GM21447 (cell line): ENCODE measurements at regions not wholly inside any gene's neighbourhood (a gene's known extent, or its start where the extent isn't known, plus 50 kb on each side); places are given as distances from the start of the nearest gene placed in this dataset.
A peak's percentile ranks its signal among the peaks of the same experiment; 100 is the strongest.
"Not testable (repeated sequence)": the region's sequence is repeated elsewhere in the genome, so short reads cannot be mapped to it uniquely, and the experiment has no call there.

Experiments
- ATAC-seq: cut with Tn5 transposase; IDR thresholded peaks from one replicate; pipeline ENCODE4 v1.9.1; 2021; ENCODE audit not compliant: unreplicated experiment

GRCh38 chr14:106658066-106658860 lies 1131.9 kb downstream of the TMEM121 start:
- ATAC-seq: not testable (repeated sequence)

- not testable (repeated sequence) for ATAC-seq
Measured at GRCh38 chr14:106661561-106661960, 1135.2 kb downstream of the TMEM121 start.

GRCh38 chr14:106662936-106663550 lies 1136.7 kb downstream of the TMEM121 start:
- ATAC-seq: no peak

- ATAC-seq: not testable (repeated sequence)
Measured at GRCh38 chr14:106663805-106664410, 1137.5 kb downstream of the TMEM121 start.

GRCh38 chr14:106665814-106666213 lies 1139.4 kb downstream of the TMEM121 start:
- no peak for ATAC-seq

GRCh38 chr14:106666341-106666740 lies 1140.0 kb downstream of the TMEM121 start:
- no peak for ATAC-seq

GRCh38 chr14:106670011-106670410 lies 1143.6 kb downstream of the TMEM121 start:
- ATAC-seq: no peak

- not testable (repeated sequence) for ATAC-seq
Measured at GRCh38 chr14:106674093-106674492, 1147.7 kb downstream of the TMEM121 start.

GRCh38 chr14:106674509-106675125 lies 1148.2 kb downstream of the TMEM121 start:
- ATAC-seq: not testable (repeated sequence)

- ATAC-seq: not testable (repeated sequence)
Measured at GRCh38 chr14:106675716-106676115, 1149.3 kb downstream of the TMEM121 start.

GRCh38 chr14:106679776-106680175 lies 1153.4 kb downstream of the TMEM121 start:
- no peak for ATAC-seq

- ATAC-seq: no peak
Measured at GRCh38 chr14:106681161-106681560, 1154.8 kb downstream of the TMEM121 start.

GRCh38 chr14:106681568-106681967 lies 1155.2 kb downstream of the TMEM121 start:
- ATAC-seq: no peak

- ATAC-seq: no peak
Measured at GRCh38 chr14:106683631-106684030, 1157.2 kb downstream of the TMEM121 start.

GRCh38 chr14:106686533-106686932 lies 1160.2 kb downstream of the TMEM121 start:
- no peak for ATAC-seq

- ATAC-seq: no peak
Measured at GRCh38 chr14:106690333-106690891, 1164.0 kb downstream of the TMEM121 start.

GRCh38 chr14:106691601-106692291 lies 1165.4 kb downstream of the TMEM121 start:
- peak; percentile 54 for ATAC-seq

- no peak for ATAC-seq
Measured at GRCh38 chr14:106694638-106695393, 1168.4 kb downstream of the TMEM121 start.

- ATAC-seq: peak; percentile 52
Measured at GRCh38 chr14:106698620-106699267, 1172.4 kb downstream of the TMEM121 start.
